ENCODE measurements at regions not wholly inside any gene's neighbourhood (a gene's known extent, or its start where the extent isn't known, plus 50 kb on each side); places are given as distances from the start of the nearest gene placed in this dataset.

GRCh38 chr11:121927097-121927785 is 188.8 kb downstream of the BLID start:
- TF ChIP-seq TAF1 (IDR thresholded peaks at IDR 0.05; ENCODE audit: low read depth) (no peak), TEAD4 (IDR thresholded peaks at IDR 0.05) (no peak)
- TF ChIP-seq, protein P1, sequence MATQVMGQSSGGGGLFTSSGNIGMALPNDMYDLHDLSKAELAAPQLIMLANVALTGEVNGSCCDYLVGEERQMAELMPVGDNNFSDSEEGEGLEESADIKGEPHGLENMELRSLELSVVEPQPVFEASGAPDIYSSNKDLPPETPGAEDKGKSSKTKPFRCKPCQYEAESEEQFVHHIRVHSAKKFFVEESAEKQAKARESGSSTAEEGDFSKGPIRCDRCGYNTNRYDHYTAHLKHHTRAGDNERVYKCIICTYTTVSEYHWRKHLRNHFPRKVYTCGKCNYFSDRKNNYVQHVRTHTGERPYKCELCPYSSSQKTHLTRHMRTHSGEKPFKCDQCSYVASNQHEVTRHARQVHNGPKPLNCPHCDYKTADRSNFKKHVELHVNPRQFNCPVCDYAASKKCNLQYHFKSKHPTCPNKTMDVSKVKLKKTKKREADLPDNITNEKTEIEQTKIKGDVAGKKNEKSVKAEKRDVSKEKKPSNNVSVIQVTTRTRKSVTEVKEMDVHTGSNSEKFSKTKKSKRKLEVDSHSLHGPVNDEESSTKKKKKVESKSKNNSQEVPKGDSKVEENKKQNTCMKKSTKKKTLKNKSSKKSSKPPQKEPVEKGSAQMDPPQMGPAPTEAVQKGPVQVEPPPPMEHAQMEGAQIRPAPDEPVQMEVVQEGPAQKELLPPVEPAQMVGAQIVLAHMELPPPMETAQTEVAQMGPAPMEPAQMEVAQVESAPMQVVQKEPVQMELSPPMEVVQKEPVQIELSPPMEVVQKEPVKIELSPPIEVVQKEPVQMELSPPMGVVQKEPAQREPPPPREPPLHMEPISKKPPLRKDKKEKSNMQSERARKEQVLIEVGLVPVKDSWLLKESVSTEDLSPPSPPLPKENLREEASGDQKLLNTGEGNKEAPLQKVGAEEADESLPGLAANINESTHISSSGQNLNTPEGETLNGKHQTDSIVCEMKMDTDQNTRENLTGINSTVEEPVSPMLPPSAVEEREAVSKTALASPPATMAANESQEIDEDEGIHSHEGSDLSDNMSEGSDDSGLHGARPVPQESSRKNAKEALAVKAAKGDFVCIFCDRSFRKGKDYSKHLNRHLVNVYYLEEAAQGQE (IDR thresholded peaks at IDR 0.05; ENCODE audit: low read depth), result no peak

- TF ChIP-seq, protein P2, sequence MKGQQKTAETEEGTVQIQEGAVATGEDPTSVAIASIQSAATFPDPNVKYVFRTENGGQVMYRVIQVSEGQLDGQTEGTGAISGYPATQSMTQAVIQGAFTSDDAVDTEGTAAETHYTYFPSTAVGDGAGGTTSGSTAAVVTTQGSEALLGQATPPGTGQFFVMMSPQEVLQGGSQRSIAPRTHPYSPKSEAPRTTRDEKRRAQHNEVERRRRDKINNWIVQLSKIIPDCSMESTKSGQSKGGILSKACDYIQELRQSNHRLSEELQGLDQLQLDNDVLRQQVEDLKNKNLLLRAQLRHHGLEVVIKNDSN (IDR thresholded peaks at IDR 0.05), result no peak
- TF ChIP-seq, protein P3, sequence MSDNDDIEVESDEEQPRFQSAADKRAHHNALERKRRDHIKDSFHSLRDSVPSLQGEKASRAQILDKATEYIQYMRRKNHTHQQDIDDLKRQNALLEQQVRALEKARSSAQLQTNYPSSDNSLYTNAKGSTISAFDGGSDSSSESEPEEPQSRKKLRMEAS (IDR thresholded peaks at IDR 0.05), result no peak
- TF ChIP-seq NFIC (IDR thresholded peaks at IDR 0.05) (no peak), YY1 (IDR thresholded peaks at IDR 0.05; ENCODE audit: low read depth) (no peak), EGR1 (IDR thresholded peaks at IDR 0.05) (no peak), EP300 (IDR thresholded peaks at IDR 0.05; ENCODE audit: borderline replicate concordance) (no peak), FOXM1 (IDR thresholded peaks at IDR 0.05; ENCODE audit: borderline replicate concordance, low read depth) (no peak), TAF1 (IDR thresholded peaks at IDR 0.05; ENCODE audit: low read depth) (no peak), TCF12 (IDR thresholded peaks at IDR 0.05; ENCODE audit: low read depth) (no peak), CEBPB (IDR thresholded peaks at IDR 0.05) (no peak), TEAD4 (IDR thresholded peaks at IDR 0.05) (no peak), ZBTB7A (IDR thresholded peaks at IDR 0.05; ENCODE audit: low read depth) (no peak), RAD21 (IDR thresholded peaks at IDR 0.05; ENCODE audit: low read depth) (no peak), CREB1 (IDR thresholded peaks at IDR 0.05; ENCODE audit: low read depth) (no peak)
- TF ChIP-seq, protein P1 (IDR thresholded peaks at IDR 0.05; ENCODE audit: low read depth), result no peak
These were observed 191.8 kb downstream of the BLID start for GRCh38 chr11:121924191-121924590.

GRCh38 chr11:121917482-121917881 is 198.5 kb downstream of the BLID start:
- TF ChIP-seq RAD21 (IDR thresholded peaks at IDR 0.05; ENCODE audit: low read depth) (no peak), NFIC (IDR thresholded peaks at IDR 0.05) (no peak), ZBTB7A (IDR thresholded peaks at IDR 0.05; ENCODE audit: low read depth) (no peak), CEBPB (IDR thresholded peaks at IDR 0.05) (no peak), TCF12 (IDR thresholded peaks at IDR 0.05; ENCODE audit: low read depth) (no peak)

- TF ChIP-seq TCF12 (IDR thresholded peaks at IDR 0.05; ENCODE audit: low read depth) (no peak), TAF1 (IDR thresholded peaks at IDR 0.05; ENCODE audit: low read depth) (no peak), YY1 (IDR thresholded peaks at IDR 0.05; ENCODE audit: low read depth) (no peak), CREB1 (IDR thresholded peaks at IDR 0.05; ENCODE audit: low read depth) (no peak)
- TF ChIP-seq, protein P1 (IDR thresholded peaks at IDR 0.05; ENCODE audit: low read depth), result no peak
These were observed 201.4 kb downstream of the BLID start for GRCh38 chr11:121914508-121915059.

GRCh38 chr11:121909596-121909995 is 206.4 kb downstream of the BLID start:
- TF ChIP-seq, protein P2 (IDR thresholded peaks at IDR 0.05), result no peak
- TF ChIP-seq ZBTB7A (IDR thresholded peaks at IDR 0.05; ENCODE audit: low read depth) (no peak), CEBPB (IDR thresholded peaks at IDR 0.05) (no peak), TAF1 (IDR thresholded peaks at IDR 0.05; ENCODE audit: low read depth) (no peak), TEAD4 (IDR thresholded peaks at IDR 0.05) (no peak), FOXM1 (IDR thresholded peaks at IDR 0.05; ENCODE audit: borderline replicate concordance, low read depth) (no peak), CREB1 (IDR thresholded peaks at IDR 0.05; ENCODE audit: low read depth) (no peak), YY1 (IDR thresholded peaks at IDR 0.05; ENCODE audit: low read depth) (no peak), NFIC (IDR thresholded peaks at IDR 0.05) (no peak), EP300 (IDR thresholded peaks at IDR 0.05; ENCODE audit: borderline replicate concordance) (no peak), EGR1 (IDR thresholded peaks at IDR 0.05) (no peak), RAD21 (IDR thresholded peaks at IDR 0.05; ENCODE audit: low read depth) (no peak), TCF12 (IDR thresholded peaks at IDR 0.05; ENCODE audit: low read depth) (no peak)
- TF ChIP-seq, protein P3 (IDR thresholded peaks at IDR 0.05), result no peak
- TF ChIP-seq, protein P1 (IDR thresholded peaks at IDR 0.05; ENCODE audit: low read depth), result no peak
